ENCODE measurements at regions not wholly inside any gene's neighbourhood (a gene's known extent, or its start where the extent isn't known, plus 50 kb on each side); places are given as distances from the start of the nearest gene placed in this dataset.

- TF ChIP-seq POLR2A (IDR thresholded peaks at IDR 0.05) (no peak), CTCF (IDR thresholded peaks at IDR 0.05) (no peak), POLR2AphosphoS5 (IDR thresholded peaks at IDR 0.05) (no peak)
Observed at GRCh38 chr5:124858612-124859011, 112.2 kb upstream of the ZNF608 start.
